Fibroblast of pulmonary artery (primary cell): ENCODE measurements at regions not wholly inside any gene's neighbourhood (a gene's known extent, or its start where the extent isn't known, plus 50 kb on each side); places are given as distances from the start of the nearest gene placed in this dataset.

Source experiments
- DNase-seq: peaks from one replicate; pipeline ENCODE4 v3.0.0-alpha.2; 2010; ENCODE audit warnings: low read depth
- H3K4me3 ChIP-seq: replicated peaks from 2 replicates; pipeline ENCODE4 v1.5.1; 2011; ENCODE audit warnings: low read depth, mild to moderate bottlenecking, control low read depth, low read length, moderate library complexity
- TF ChIP-seq, protein P1 (sequence below): IDR thresholded peaks from 2 replicates; pipeline ENCODE4 v1.5.1; 2011; ENCODE audit warnings: mild to moderate bottlenecking, control low read depth, low read length, inconsistent platforms; ENCODE audit errors: missing control alignments

DNA sequence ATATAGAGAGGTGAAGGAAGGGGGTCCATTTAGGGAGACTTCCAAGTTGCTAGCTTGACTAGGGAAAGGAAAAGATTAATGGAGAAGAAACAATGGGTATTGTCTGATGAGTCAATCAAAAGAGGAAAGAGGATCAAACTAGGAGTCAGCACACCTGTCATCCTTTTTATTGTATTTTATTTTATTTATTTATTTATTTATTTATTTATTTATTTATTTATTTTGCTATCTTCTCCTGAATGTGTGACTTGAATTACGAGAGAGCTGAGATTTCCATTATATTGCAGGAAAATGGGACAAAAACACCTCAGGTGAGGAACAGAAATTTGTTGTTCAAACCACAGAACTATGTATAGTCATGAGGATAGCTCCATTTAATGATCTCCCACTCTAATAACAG, 58.9 kb downstream of the NUDT11 start:
- TF ChIP-seq, protein P1, sequence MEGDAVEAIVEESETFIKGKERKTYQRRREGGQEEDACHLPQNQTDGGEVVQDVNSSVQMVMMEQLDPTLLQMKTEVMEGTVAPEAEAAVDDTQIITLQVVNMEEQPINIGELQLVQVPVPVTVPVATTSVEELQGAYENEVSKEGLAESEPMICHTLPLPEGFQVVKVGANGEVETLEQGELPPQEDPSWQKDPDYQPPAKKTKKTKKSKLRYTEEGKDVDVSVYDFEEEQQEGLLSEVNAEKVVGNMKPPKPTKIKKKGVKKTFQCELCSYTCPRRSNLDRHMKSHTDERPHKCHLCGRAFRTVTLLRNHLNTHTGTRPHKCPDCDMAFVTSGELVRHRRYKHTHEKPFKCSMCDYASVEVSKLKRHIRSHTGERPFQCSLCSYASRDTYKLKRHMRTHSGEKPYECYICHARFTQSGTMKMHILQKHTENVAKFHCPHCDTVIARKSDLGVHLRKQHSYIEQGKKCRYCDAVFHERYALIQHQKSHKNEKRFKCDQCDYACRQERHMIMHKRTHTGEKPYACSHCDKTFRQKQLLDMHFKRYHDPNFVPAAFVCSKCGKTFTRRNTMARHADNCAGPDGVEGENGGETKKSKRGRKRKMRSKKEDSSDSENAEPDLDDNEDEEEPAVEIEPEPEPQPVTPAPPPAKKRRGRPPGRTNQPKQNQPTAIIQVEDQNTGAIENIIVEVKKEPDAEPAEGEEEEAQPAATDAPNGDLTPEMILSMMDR: no peak
- no peak overlapping the region for H3K4me3 ChIP-seq
- no peak for DNase-seq

DNA sequence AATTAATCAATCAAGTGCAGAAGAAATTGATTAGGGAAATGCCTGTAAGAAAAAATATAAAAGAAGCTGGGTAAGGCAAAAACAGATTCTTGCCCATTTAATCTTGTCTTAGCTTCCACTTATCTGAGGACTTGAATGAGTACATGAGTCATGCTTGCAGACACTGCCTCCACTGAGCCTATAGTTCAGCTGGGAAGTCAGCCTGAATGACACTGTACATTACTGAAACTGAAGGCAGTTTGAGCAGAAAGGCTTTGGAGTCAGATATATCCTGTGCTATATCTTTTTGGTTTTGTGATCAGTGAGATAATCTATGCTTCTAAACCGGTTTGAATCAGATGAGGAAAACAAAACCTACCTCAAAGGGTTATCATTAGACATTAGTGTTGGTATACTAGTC, 61.3 kb downstream of the NUDT11 start:
- no peak overlapping the region for H3K4me3 ChIP-seq
- DNase-seq: no peak
- TF ChIP-seq, protein P1: no peak

DNA sequence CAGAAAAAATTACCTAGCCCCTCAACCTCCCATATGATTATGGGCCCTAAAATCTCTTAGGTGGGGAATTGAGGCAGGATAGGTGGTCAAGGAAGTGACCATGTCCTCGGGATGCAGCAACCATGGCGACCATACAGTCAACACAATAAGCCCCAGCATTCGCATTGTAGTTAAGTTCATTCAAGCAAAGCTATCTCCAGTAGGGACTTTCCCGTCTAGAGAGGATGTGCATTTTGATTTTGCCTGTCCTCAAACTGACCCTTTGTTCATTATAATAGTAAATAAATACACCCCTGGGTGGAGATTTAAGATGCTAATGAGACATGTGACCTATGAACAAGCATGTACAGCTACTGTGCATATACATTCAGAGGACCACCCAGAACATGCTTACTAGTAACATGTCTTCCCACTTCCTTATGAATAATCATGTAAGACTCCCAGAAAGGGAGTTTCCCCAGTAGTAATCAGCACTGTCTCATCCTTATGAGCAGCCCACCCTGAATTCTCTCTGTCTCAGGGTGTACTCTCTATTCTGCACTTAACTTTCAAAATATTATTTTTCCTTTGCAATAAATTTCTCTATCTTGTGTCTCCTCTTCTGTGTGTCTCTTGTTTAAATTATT, 74.3 kb downstream of the NUDT11 start:
- DNase-seq: no peak
- H3K4me3 ChIP-seq: no peak overlapping the region
- TF ChIP-seq, protein P1: no peak

DNA sequence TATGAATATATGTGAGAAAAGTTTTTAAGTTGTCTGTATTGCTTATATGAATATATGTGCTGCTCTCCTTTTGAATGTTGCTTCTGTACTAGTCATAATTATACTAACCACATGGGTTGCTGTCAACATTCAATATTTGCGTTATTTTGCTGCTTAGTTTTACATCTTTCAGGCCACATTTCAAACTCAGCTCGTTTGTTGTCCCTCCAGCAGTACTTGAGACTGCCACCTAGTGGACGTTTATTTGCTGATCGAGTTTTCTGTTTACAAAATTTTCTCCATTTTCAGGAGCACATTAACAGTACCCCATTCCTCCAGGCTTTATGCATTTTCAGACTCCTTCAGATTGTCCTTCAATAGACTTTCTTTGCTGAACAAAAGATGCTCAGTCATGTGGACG, 75.8 kb downstream of the NUDT11 start:
- DNase-seq: peak; percentile 55
- TF ChIP-seq, protein P1: peak; percentile 63
- H3K4me3 ChIP-seq: no peak overlapping the region

DNA sequence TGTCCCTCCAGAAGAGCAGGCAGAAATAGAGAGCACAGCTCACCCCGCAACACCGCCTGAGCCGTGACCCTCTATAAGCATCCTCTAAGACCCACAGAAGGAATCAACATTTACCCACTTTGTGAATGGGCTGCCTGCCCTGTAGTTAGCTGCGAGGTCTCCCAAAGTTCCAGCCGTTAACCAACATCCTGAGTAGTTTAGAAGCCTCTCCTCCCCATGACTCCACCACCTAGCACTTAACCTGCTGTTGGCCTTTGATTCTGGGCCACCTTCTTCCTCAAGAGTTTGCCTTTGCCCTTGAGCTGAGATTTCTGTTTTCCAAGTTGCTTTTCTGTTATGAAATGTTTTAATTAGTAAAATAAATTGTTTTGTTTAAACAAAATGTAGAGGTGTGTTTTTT, 75.8 kb downstream of the NUDT10 start:
- no peak for DNase-seq
- TF ChIP-seq, protein P1: no peak

DNA sequence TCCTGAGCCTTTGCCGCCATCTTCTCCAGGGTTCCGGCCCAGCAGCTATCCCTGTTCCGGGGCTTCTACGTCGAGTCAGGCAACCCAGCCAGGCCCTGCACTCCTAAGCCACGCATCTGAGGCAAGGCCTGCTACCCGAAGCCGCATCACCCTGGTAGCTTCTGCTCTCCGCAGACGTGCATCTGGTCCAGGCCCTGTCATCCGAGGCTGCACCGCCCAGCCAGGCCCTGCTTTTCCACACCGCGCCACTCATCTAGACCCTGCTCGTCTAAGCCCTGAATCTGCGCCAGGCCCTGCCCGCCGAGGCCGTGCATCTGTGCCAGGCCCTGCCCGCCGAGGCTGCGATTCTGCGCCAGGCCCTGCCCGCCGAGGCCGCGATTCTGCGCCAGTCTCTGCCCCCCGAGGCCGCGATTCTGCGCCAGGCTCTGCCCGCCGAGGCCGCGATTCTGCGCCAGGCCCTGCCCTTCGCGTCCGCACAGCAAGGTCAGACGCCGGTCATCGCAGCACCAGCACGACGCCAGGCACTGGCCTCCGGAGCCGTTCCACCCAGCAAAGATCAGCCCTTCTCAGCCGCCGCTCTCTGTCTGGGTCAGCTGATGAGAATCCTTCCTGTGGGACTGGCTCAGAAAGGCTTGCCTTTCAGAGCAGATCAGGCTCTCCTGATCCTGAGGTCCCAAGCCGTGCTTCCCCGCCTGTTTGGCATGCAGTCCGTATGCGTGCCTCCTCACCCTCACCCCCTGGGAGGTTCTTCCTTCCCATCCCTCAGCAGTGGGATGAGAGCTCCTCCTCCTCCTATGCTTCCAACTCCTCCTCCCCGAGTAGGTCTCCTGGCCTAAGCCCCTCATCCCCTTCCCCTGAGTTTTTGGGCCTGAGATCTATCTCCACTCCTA, 75.1 kb downstream of the NUDT10 start:
- no peak for DNase-seq
- TF ChIP-seq, protein P1: no peak
- H3K4me3 ChIP-seq: no peak overlapping the region

More for the DNA sequence above, 75.8 kb downstream of the NUDT10 start:
- H3K4me3 ChIP-seq: no peak overlapping the region
